SU-DHL-6 (cell line): ENCODE measurements at regions not wholly inside any gene's neighbourhood (a gene's known extent, or its start where the extent isn't known, plus 50 kb on each side); places are given as distances from the start of the nearest gene placed in this dataset.

Source experiments
- CTCF ChIP-seq: fragments of 200-600 bp; sonication (generic); IDR thresholded peaks from one replicate; pipeline ENCODE4 v1.5.1; 2017; ENCODE audit warnings: antibody characterized with exemption, mild to moderate bottlenecking, low read length, moderate library complexity; ENCODE audit not compliant: insufficient read depth, poor library complexity, severe bottlenecking
- EZH2phosphoT487 ChIP-seq: fragments of 200-600 bp; sonication (generic), shearing (Covaris generic); conservative IDR thresholded peaks from 2 replicates; pipeline ENCODE4 v1.6.1; 2018; ENCODE audit warnings: mild to moderate bottlenecking, antibody characterized with exemption, low read length, moderate library complexity, mixed read lengths

- TF ChIP-seq CTCF (no peak), EZH2phosphoT487 (no peak)
Measured at GRCh38 chr12:131617179-131617578, 93.7 kb upstream of the SFSWAP start.
